IPS-20b (cell line): ENCODE measurements at regions not wholly inside any gene's neighbourhood (a gene's known extent, or its start where the extent isn't known, plus 50 kb on each side); places are given as distances from the start of the nearest gene placed in this dataset.

ENCODE experiments used
- H3K27ac ChIP-seq: one replicate; pipeline ENCODE4 v1.5.1; 2013; ENCODE audit warnings: low read length
- H3K27me3 ChIP-seq: 2 replicates; pipeline ENCODE4 v1.6.1; 2013; ENCODE audit warnings: mild to moderate bottlenecking, low read length, inconsistent platforms; ENCODE audit not compliant: insufficient read depth
- H3K36me3 ChIP-seq: 2 replicates; pipeline ENCODE4 v1.6.1; 2013; ENCODE audit warnings: low read depth, mild to moderate bottlenecking, inconsistent platforms, low read length, moderate library complexity; ENCODE audit not compliant: insufficient read depth
- H3K4me1 ChIP-seq: 2 replicates; pipeline ENCODE4 v1.6.1; 2013; ENCODE audit warnings: mild to moderate bottlenecking, control low read depth, inconsistent platforms, low read length, moderate library complexity; ENCODE audit not compliant: insufficient read depth
- H3K4me3 ChIP-seq: 2 replicates; pipeline ENCODE4 v1.5.1; 2013; ENCODE audit warnings: mild to moderate bottlenecking, low read length, inconsistent platforms
- H3K9ac ChIP-seq: 2 replicates; pipeline ENCODE4 v1.6.1; 2013; ENCODE audit warnings: low read depth, mild to moderate bottlenecking, inconsistent platforms, low read length, moderate library complexity
- H3K9me3 ChIP-seq: 2 replicates; pipeline ENCODE4 v1.6.1; 2013; ENCODE audit warnings: mild to moderate bottlenecking, low read depth, low read length, inconsistent platforms; ENCODE audit not compliant: insufficient read depth

GRCh38 chr21:28779914-28780313 lies 212.8 kb downstream of the LTN1 start:
- Histone ChIP-seq H3K36me3 (no peaks in the 10 kb centered on the region), H3K9me3 (no peaks in the 10 kb centered on the region; the same call in none of the 2 replicates), H3K27me3 (no peaks in the 10 kb centered on the region), H3K4me3 (no peak overlapping the region), H3K9ac (no peak overlapping the region), H3K4me1 (no peaks in the 10 kb centered on the region), H3K27ac (no peak overlapping the region)

- Histone ChIP-seq H3K9ac (no peak overlapping the region), H3K36me3 (no peaks in the 10 kb centered on the region), H3K4me1 (no peaks in the 10 kb centered on the region), H3K9me3 (no peaks in the 10 kb centered on the region), H3K27ac (no peak overlapping the region), H3K27me3 (no peaks in the 10 kb centered on the region), H3K4me3 (no peak overlapping the region)
Measured at GRCh38 chr21:28776251-28776650, 216.4 kb downstream of the LTN1 start.

- Histone ChIP-seq H3K9ac (no peak overlapping the region), H3K9me3 (no peaks in the 10 kb centered on the region), H3K27me3 (no peaks in the 10 kb centered on the region), H3K4me3 (no peak overlapping the region), H3K27ac (no peak overlapping the region), H3K36me3 (no peaks in the 10 kb centered on the region), H3K4me1 (no peaks in the 10 kb centered on the region)
Measured at GRCh38 chr21:28775071-28775470, 217.6 kb downstream of the LTN1 start.

GRCh38 chr21:28773036-28773435 lies 219.6 kb downstream of the LTN1 start:
- Histone ChIP-seq H3K9ac (no peak overlapping the region), H3K9me3 (no peaks in the 10 kb centered on the region), H3K4me1 (no peaks in the 10 kb centered on the region), H3K36me3 (no peaks in the 10 kb centered on the region), H3K27me3 (no peaks in the 10 kb centered on the region), H3K27ac (no peak overlapping the region), H3K4me3 (no peak overlapping the region)

- H3K4me1 ChIP-seq, result no peaks in the 10 kb centered on the region
- peaks cover 6% of the 10 kb centered on the region for H3K9me3 ChIP-seq
- H3K4me3 ChIP-seq, result no peak overlapping the region
- H3K27me3 ChIP-seq, result no peaks in the 10 kb centered on the region
- no peak overlapping the region for H3K9ac ChIP-seq
- no peaks in the 10 kb centered on the region for H3K36me3 ChIP-seq
- H3K27ac ChIP-seq, result no peak overlapping the region
Measured at GRCh38 chr21:28771790-28772501, 220.7 kb downstream of the LTN1 start.

- Histone ChIP-seq H3K4me3 (no peak overlapping the region), H3K27me3 (no peaks in the 10 kb centered on the region), H3K4me1 (no peaks in the 10 kb centered on the region), H3K9ac (no peak overlapping the region), H3K36me3 (no peaks in the 10 kb centered on the region), H3K9me3 (peaks cover 6% of the 10 kb centered on the region), H3K27ac (no peak overlapping the region)
Measured at GRCh38 chr21:28770867-28771661, 221.6 kb downstream of the LTN1 start.

GRCh38 chr21:28769683-28770082 lies 223.0 kb downstream of the LTN1 start:
- no peak overlapping the region for H3K4me3 ChIP-seq
- no peak overlapping the region for H3K27ac ChIP-seq
- H3K9me3 ChIP-seq, result peaks cover 6% of the 10 kb centered on the region
- no peak overlapping the region for H3K9ac ChIP-seq
- no peaks in the 10 kb centered on the region for H3K4me1 ChIP-seq
- no peaks in the 10 kb centered on the region for H3K36me3 ChIP-seq
- H3K27me3 ChIP-seq, result no peaks in the 10 kb centered on the region

- Histone ChIP-seq H3K4me1 (no peaks in the 10 kb centered on the region), H3K27ac (no peak overlapping the region), H3K9me3 (peaks cover 6% of the 10 kb centered on the region), H3K36me3 (no peaks in the 10 kb centered on the region), H3K27me3 (no peaks in the 10 kb centered on the region), H3K9ac (no peak overlapping the region), H3K4me3 (no peak overlapping the region)
Measured at GRCh38 chr21:28768753-28769152, 223.9 kb downstream of the LTN1 start.

GRCh38 chr21:28767523-28767922 lies 225.2 kb downstream of the LTN1 start:
- no peaks in the 10 kb centered on the region for H3K4me1 ChIP-seq
- H3K4me3 ChIP-seq, result no peak overlapping the region
- H3K9me3 ChIP-seq, result peaks cover 6% of the 10 kb centered on the region
- no peak overlapping the region for H3K9ac ChIP-seq
- H3K36me3 ChIP-seq, result no peaks in the 10 kb centered on the region
- no peak overlapping the region for H3K27ac ChIP-seq
- H3K27me3 ChIP-seq, result no peaks in the 10 kb centered on the region

GRCh38 chr21:28763809-28764418 lies 228.8 kb downstream of the LTN1 start:
- Histone ChIP-seq H3K27ac (no peak overlapping the region), H3K9me3 (peaks cover 6% of the 10 kb centered on the region), H3K9ac (no peak overlapping the region), H3K27me3 (no peaks in the 10 kb centered on the region), H3K4me1 (no peaks in the 10 kb centered on the region), H3K4me3 (no peak overlapping the region), H3K36me3 (no peaks in the 10 kb centered on the region)

GRCh38 chr21:28762357-28762735 lies 230.3 kb downstream of the LTN1 start:
- 0 out of 2 replicates have a peak, but pooled peaks cover 2% of the 10 kb centered on the region for H3K4me1 ChIP-seq
- H3K27me3 ChIP-seq, result no peaks in the 10 kb centered on the region
- H3K9ac ChIP-seq, result no peak overlapping the region
- no peak overlapping the region for H3K4me3 ChIP-seq
- H3K36me3 ChIP-seq, result no peaks in the 10 kb centered on the region
- no peak overlapping the region for H3K27ac ChIP-seq
- peaks cover under 1% of the 10 kb centered on the region; the same call in 1 of the 2 replicates for H3K9me3 ChIP-seq
